ENCODE measurements at regions not wholly inside any gene's neighbourhood (a gene's known extent, or its start where the extent isn't known, plus 50 kb on each side); places are given as distances from the start of the nearest gene placed in this dataset.

GRCh38 chr2:149800624-149801542, 213.3 kb upstream of the MMADHC start:
- Histone ChIP-seq H3K27ac (ENCODE audit: low read depth, low read length, poor library complexity, severe bottlenecking) (no peak overlapping the region), H3K79me2 (ENCODE audit: insufficient read depth, low read length) (no peaks in the 10 kb centered on the region), H3K4me1 (ENCODE audit: insufficient read depth, low read length, severe bottlenecking) (no peaks in the 10 kb centered on the region), H3K9me3 (ENCODE audit: low read length) (no peaks in the 10 kb centered on the region), H3K4me2 (ENCODE audit: low read length) (no peak overlapping the region), H3K9me2 (ENCODE audit: low read depth, low read length) (no peaks in the 10 kb centered on the region), H3K4me3 (ENCODE audit: low read depth, low read length, poor library complexity, severe bottlenecking) (no peak overlapping the region), H3F3A (ENCODE audit: insufficient read depth, low read length) (no peaks in the 10 kb centered on the region), H3K36me3 (ENCODE audit: insufficient read depth, low read length) (no peaks in the 10 kb centered on the region), H3K9ac (ENCODE audit: low read length) (no peak overlapping the region), H3K27me3 (ENCODE audit: insufficient read depth, low read length) (no peaks in the 10 kb centered on the region), H2AFZ (ENCODE audit: low read length) (no peak overlapping the region), H4K20me1 (ENCODE audit: insufficient read depth, low read length) (no peaks in the 10 kb centered on the region)
- TF ChIP-seq CTCF (IDR thresholded peaks at IDR 0.05; ENCODE audit: low read length): no peak
- no peak for TF ChIP-seq EZH2 (IDR thresholded peaks at IDR 0.05; ENCODE audit: borderline replicate concordance, low read length)

- TF ChIP-seq CTCF (IDR thresholded peaks at IDR 0.05; ENCODE audit: low read length) (0 out of 2 replicates have a peak, but pooled peaks have one; percentile 6), EZH2 (IDR thresholded peaks at IDR 0.05; ENCODE audit: borderline replicate concordance, low read length) (no peak)
- H3K36me3 ChIP-seq (ENCODE audit: insufficient read depth, low read length): no peaks in the 10 kb centered on the region
- no peaks in the 10 kb centered on the region for H3K27me3 ChIP-seq (ENCODE audit: insufficient read depth, low read length)
- no peak overlapping the region for H3K4me2 ChIP-seq (ENCODE audit: low read length)
- no peak overlapping the region for H3K9ac ChIP-seq (ENCODE audit: low read length)
- H3K79me2 ChIP-seq (ENCODE audit: insufficient read depth, low read length): no peaks in the 10 kb centered on the region
- H3K9me2 ChIP-seq (ENCODE audit: low read depth, low read length): no peaks in the 10 kb centered on the region
- no peaks in the 10 kb centered on the region for H3K9me3 ChIP-seq (ENCODE audit: low read length)
- no peaks in the 10 kb centered on the region for H4K20me1 ChIP-seq (ENCODE audit: insufficient read depth, low read length)
- H2AFZ ChIP-seq (ENCODE audit: low read length): no peak overlapping the region
- no peak overlapping the region for H3K27ac ChIP-seq (ENCODE audit: low read depth, low read length, poor library complexity, severe bottlenecking)
- H3K4me1 ChIP-seq (ENCODE audit: insufficient read depth, low read length, severe bottlenecking): no peaks in the 10 kb centered on the region
- H3K4me3 ChIP-seq (ENCODE audit: low read depth, low read length, poor library complexity, severe bottlenecking): no peak overlapping the region
- H3F3A ChIP-seq (ENCODE audit: insufficient read depth, low read length): no peaks in the 10 kb centered on the region
Observed at GRCh38 chr2:149799013-149799705, 211.6 kb upstream of the MMADHC start.

DNA sequence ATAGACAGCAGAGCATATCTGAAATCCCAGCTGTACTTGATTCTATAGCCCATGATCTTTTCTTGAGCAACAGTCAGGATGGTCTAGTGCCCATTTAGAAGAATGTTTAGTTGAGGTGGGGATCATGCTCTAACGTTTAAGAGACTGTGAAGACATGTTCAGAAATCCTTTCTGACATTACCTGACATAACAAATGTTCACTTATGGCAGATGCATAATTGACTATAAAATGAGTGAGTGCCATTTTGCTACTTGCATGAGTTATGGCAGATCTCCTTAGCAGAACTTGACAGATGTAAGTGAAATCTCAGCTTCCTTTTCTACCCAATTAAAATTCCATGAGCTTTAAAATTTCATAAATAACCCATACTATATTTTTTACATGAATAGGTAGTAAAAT, 209.5 kb upstream of the MMADHC start:
- H3K27me3 ChIP-seq (ENCODE audit: insufficient read depth, low read length): no peaks in the 10 kb centered on the region
- no peak overlapping the region for H2AFZ ChIP-seq (ENCODE audit: low read length)

More for the DNA sequence above, 209.5 kb upstream of the MMADHC start:
- H3K9ac ChIP-seq (ENCODE audit: low read length): no peak overlapping the region
- TF ChIP-seq CTCF (IDR thresholded peaks at IDR 0.05; ENCODE audit: low read length): no peak
- no peak for TF ChIP-seq EZH2 (IDR thresholded peaks at IDR 0.05; ENCODE audit: borderline replicate concordance, low read length)
- no peaks in the 10 kb centered on the region for H3K79me2 ChIP-seq (ENCODE audit: insufficient read depth, low read length)
- no peaks in the 10 kb centered on the region for H3F3A ChIP-seq (ENCODE audit: insufficient read depth, low read length)
- H3K4me3 ChIP-seq (ENCODE audit: low read depth, low read length, poor library complexity, severe bottlenecking): no peak overlapping the region
- no peak overlapping the region for H3K27ac ChIP-seq (ENCODE audit: low read depth, low read length, poor library complexity, severe bottlenecking)
- H3K9me3 ChIP-seq (ENCODE audit: low read length): no peaks in the 10 kb centered on the region
- H3K4me2 ChIP-seq (ENCODE audit: low read length): no peak overlapping the region
- H4K20me1 ChIP-seq (ENCODE audit: insufficient read depth, low read length): no peaks in the 10 kb centered on the region
- no peaks in the 10 kb centered on the region for H3K36me3 ChIP-seq (ENCODE audit: insufficient read depth, low read length)
- H3K4me1 ChIP-seq (ENCODE audit: insufficient read depth, low read length, severe bottlenecking): no peaks in the 10 kb centered on the region
- no peaks in the 10 kb centered on the region for H3K9me2 ChIP-seq (ENCODE audit: low read depth, low read length)
